Coronary artery (tissue), 2 donors: ENCODE measurements at regions not wholly inside any gene's neighbourhood (a gene's known extent, or its start where the extent isn't known, plus 50 kb on each side); places are given as distances from the start of the nearest gene placed in this dataset.

ENCODE experiments used
- DNase-seq: peaks from one replicate; pipeline ENCODE4 v3.0.0-alpha.2; 2017; ENCODE audit warnings: low spot score
- H3K27ac ChIP-seq, 2 donors: fragments of 200-600 bp; sonication (generic); one replicate each; pipeline ENCODE4 v1.5.1; 2016 to 2019
- H3K4me3 ChIP-seq: fragments of 200-600 bp; sonication (generic); 2 replicates; pipeline ENCODE4 v1.5.1; 2016; ENCODE audit warnings: mild to moderate bottlenecking, moderate library complexity
- TF ChIP-seq, protein P1 (sequence below): fragments of 200-600 bp; sonication (generic); IDR thresholded peaks from one replicate; pipeline ENCODE4 v1.5.1; 2019; ENCODE audit warnings: antibody characterized with exemption

DNA sequence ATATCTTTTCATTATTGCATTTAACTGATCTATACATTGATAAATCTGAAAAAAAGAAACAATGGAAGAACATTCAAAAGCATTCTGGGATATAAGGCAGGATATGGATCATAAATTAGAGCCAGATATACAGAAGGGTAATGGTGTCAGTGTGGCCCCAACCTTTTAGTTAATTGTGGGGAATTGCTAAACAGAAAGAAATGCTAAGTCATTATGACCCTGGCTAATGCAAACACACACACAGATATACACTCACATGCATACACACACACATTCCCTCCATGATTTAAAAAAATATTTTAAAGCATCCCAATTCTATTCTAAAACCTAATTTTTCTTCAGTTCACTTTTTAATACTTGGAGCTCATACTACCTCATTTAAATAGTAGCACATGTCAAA lies 404.5 kb downstream of the BCAT1 start:
- no peak overlapping the region for H3K27ac ChIP-seq
- no peak for DNase-seq
- TF ChIP-seq, protein P1, sequence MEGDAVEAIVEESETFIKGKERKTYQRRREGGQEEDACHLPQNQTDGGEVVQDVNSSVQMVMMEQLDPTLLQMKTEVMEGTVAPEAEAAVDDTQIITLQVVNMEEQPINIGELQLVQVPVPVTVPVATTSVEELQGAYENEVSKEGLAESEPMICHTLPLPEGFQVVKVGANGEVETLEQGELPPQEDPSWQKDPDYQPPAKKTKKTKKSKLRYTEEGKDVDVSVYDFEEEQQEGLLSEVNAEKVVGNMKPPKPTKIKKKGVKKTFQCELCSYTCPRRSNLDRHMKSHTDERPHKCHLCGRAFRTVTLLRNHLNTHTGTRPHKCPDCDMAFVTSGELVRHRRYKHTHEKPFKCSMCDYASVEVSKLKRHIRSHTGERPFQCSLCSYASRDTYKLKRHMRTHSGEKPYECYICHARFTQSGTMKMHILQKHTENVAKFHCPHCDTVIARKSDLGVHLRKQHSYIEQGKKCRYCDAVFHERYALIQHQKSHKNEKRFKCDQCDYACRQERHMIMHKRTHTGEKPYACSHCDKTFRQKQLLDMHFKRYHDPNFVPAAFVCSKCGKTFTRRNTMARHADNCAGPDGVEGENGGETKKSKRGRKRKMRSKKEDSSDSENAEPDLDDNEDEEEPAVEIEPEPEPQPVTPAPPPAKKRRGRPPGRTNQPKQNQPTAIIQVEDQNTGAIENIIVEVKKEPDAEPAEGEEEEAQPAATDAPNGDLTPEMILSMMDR = no peak
- no peak overlapping the region for H3K4me3 ChIP-seq

DNA sequence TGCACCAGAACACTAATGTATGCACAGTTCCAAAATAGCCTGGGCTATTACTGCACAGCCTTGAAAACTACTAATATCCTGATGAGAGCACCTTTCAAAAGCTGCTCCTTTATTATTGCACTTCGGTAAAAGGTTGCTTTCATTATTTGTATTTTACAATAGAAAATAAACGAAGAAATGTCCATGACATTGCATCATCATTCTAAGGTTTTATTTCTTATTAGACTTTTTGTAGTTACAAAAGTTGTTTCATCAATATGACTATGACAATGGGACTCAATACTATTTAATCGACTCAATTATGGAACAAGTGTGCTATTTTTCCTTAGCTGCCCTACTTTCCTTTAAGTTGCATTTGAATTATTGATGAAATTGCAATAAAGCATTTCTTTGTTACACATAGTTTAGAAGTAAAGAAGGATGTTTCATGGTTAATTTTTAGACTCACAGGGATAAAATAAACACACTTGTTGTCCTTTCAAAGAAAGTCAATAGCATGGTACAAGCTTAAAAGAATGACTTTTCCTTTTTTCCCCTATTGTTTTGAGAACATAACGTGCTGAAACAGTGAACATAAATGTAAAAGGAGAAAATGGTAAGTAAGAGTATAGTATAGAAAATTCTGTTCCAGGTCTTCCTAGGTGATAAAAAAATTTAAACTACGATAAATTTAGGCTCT lies 407.6 kb downstream of the BCAT1 start:
- TF ChIP-seq, protein P1 = no peak
- Histone ChIP-seq H3K4me3 (no peak overlapping the region), H3K27ac (no peak overlapping the region)
- no peak for DNase-seq

DNA sequence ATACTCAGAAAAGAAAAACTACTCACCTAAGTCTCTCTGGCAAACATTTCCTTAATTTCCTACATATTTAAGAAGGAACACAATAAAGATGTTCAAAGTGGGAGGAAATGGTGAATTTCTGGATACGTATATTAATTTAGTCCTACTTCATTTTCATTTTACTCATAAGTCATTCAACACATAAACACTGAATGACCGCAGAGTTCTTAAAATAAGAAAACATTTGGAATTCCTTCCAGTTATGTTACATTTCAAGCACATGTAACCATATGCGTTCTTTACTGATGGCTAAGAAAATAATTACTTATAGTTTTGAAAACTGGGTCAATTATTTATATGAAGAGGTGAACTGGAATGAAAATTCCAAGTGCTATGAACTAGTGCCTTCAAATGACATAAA lies 409.3 kb downstream of the BCAT1 start:
- TF ChIP-seq, protein P1 = no peak
- Histone ChIP-seq H3K27ac (no peak overlapping the region), H3K4me3 (no peak overlapping the region)
- no peak for DNase-seq

DNA sequence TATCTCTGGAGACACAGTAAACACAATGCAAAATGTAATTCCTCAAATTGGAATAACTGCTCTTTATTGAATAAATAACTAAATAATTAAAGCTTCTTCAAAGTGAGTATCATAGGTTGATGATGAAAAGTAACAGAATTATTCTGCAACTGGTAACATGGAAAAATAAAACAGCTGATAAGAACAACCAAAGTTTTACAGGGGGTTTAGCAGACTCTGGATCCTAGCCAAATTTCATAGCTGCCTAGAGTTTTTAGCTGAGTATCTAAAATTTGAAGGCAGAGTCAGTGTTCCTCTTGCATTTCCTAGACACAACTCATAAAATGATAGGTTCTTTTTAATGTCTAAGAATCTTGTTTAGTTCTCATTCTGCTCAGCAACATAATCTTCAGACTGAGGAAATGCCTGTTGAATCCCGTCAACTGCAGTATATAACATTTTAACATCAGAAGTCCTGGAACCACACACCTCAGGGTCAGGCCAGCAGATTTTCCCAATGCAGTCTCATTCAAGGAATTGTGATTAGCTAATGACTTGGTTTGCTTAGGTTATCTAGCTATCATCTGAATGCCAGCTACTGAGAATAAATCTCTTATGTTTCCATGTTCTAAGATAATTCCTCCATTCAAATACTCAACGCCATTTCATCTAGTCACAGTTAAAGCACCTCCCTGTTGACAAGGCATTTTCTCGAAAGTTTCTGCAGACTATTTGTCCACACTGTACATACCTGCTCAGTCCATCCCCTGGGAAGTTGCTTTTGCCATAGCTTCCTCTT lies 411.6 kb downstream of the BCAT1 start:
- Histone ChIP-seq H3K4me3 (peak overlapping the region; percentile 61), H3K27ac (peak overlapping the region; percentile 59 to 84)
- DNase-seq = no peak
- TF ChIP-seq, protein P1 = no peak

DNA sequence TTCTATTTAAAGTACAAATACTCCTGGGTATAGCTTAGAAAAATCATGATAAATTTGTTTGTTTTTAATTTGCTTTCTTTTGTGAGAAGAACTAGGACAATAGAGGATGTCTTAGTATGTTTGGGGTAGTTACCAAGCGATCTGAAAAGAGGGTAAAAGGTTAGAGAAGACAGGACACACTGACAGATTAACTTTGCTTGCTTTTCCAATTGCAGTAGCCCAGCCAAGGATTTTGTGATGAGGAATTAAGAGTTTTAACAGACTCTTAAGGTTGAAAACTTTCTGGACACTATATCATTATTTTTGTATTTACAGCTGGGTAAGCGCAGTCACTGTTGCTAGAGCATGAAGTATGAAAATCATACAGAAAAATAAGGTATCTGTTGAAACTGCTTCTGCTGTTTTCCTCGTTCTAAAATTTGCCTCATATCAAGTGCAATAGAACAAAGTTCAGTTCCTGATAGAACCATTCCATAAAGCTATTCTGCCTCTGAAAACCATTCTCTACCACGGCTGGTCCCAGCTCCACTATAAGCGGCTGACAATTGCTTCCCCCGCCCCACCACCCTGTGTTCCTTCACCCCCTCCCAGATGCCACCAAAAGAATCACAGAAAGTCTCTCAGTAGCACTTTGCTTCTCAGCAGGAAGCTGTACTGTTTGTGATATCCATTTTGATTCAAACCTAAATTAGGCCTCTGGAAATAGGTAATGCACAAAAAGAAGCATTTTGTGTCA lies 413.4 kb downstream of the BCAT1 start:
- peak overlapping the region; percentile 61 for H3K4me3 ChIP-seq
- no peak for DNase-seq
- peak overlapping the region; percentile 59 to 84 for H3K27ac ChIP-seq
- TF ChIP-seq, protein P1 = no peak

DNA sequence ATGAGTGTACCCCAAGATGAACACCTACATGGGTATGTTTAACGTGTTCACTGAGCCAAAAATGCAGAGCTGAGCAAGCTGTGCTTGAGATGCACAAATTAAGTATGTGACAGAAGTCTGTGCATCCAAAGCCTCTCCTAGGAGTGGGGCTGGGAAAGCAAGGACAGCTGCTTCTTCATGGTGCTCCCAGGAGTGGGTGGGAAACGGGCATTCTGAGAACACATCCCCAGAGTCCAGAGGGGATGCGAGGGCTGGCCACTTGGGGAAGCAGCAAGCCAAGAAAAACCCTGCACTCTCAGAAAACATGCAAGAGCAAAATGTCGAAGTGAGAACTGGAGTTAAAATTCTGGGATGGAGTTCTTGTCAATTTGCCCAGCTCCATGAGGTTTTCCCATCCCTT lies 414.3 kb downstream of the BCAT1 start:
- TF ChIP-seq, protein P1 = no peak

More for the DNA sequence above, 414.3 kb downstream of the BCAT1 start:
- DNase-seq = no peak
- Histone ChIP-seq H3K4me3 (peak overlapping the region; percentile 61), H3K27ac (peak overlapping the region; percentile 59 to 84)
